ENCODE measurements at regions not wholly inside any gene's neighbourhood (a gene's known extent, or its start where the extent isn't known, plus 50 kb on each side); places are given as distances from the start of the nearest gene placed in this dataset.

GRCh38 chr6:139944976-139945375, 570.5 kb upstream of the CITED2 start:
- Histone ChIP-seq H3K79me2 (replicated peaks; ENCODE audit: insufficient read depth, low read length) (no peaks in the 10 kb centered on the region), H3K9me3 (ENCODE audit: low read length) (no peaks in the 10 kb centered on the region), H3K9ac (ENCODE audit: low read length) (no peak overlapping the region), H3F3A (ENCODE audit: insufficient read depth, low read length, poor library complexity, severe bottlenecking) (no peaks in the 10 kb centered on the region), H3K27ac (ENCODE audit: low read length) (no peak overlapping the region), H3K4me2 (ENCODE audit: low read length) (no peak overlapping the region), H3K4me3 (ENCODE audit: low read length) (no peak overlapping the region), H3K9me2 (ENCODE audit: insufficient read depth, low read length) (no peaks in the 10 kb centered on the region), H3K27me3 (ENCODE audit: insufficient read depth, low read depth, low read length) (no peaks in the 10 kb centered on the region), H3K36me3 (ENCODE audit: insufficient read depth, low read length) (no peaks in the 10 kb centered on the region), H2AFZ (ENCODE audit: low read depth, low read length) (no peak overlapping the region), H4K20me1 (ENCODE audit: insufficient read depth) (no peaks in the 10 kb centered on the region)
- TF ChIP-seq TAF1 (IDR thresholded peaks at IDR 0.05; ENCODE audit: low read depth) = no peak

GRCh38 chr6:139944131-139944530, 569.7 kb upstream of the CITED2 start:
- no peaks in the 10 kb centered on the region for H3K36me3 ChIP-seq (ENCODE audit: insufficient read depth, low read length)
- H3K4me2 ChIP-seq (ENCODE audit: low read length) = no peak overlapping the region

More at GRCh38 chr6:139944131-139944530, 569.7 kb upstream of the CITED2 start:
- Histone ChIP-seq H2AFZ (ENCODE audit: low read depth, low read length) (no peak overlapping the region), H3K27ac (ENCODE audit: low read length) (no peak overlapping the region), H3F3A (ENCODE audit: insufficient read depth, low read length, poor library complexity, severe bottlenecking) (no peaks in the 10 kb centered on the region), H3K9me3 (ENCODE audit: low read length) (no peaks in the 10 kb centered on the region), H4K20me1 (ENCODE audit: insufficient read depth) (no peaks in the 10 kb centered on the region), H3K79me2 (replicated peaks; ENCODE audit: insufficient read depth, low read length) (no peaks in the 10 kb centered on the region), H3K27me3 (ENCODE audit: insufficient read depth, low read depth, low read length) (no peaks in the 10 kb centered on the region), H3K9ac (ENCODE audit: low read length) (no peak overlapping the region), H3K4me3 (ENCODE audit: low read length) (no peak overlapping the region), H3K9me2 (ENCODE audit: insufficient read depth, low read length) (no peaks in the 10 kb centered on the region)
- TF ChIP-seq POLR2AphosphoS5 (IDR thresholded peaks at IDR 0.05) = no peak
- no peak for TF ChIP-seq SMC3 (conservative IDR thresholded peaks at IDR 0.05; ENCODE audit: poor library complexity)
- TF ChIP-seq EZH2 (IDR thresholded peaks at IDR 0.05; ENCODE audit: borderline replicate concordance, insufficient read depth, low read length, poor library complexity, severe bottlenecking) = no peak
- TF ChIP-seq CTCF (IDR thresholded peaks at IDR 0.05; ENCODE audit: poor library complexity, severe bottlenecking) = no peak
- TF ChIP-seq EP300 (conservative IDR thresholded peaks at IDR 0.05; ENCODE audit: poor library complexity, severe bottlenecking) = no peak
- TF ChIP-seq MXI1 (conservative IDR thresholded peaks at IDR 0.05; ENCODE audit: poor library complexity, severe bottlenecking) = no peak
- TF ChIP-seq RAD21 (conservative IDR thresholded peaks at IDR 0.05) = no peak
- TF ChIP-seq REST (IDR thresholded peaks at IDR 0.05; ENCODE audit: borderline replicate concordance) = no peak
- no peak for TF ChIP-seq TAF1 (IDR thresholded peaks at IDR 0.05; ENCODE audit: low read depth)

Measured in neural cell (in vitro differentiated cells).